GM23338 (cell line): ENCODE measurements at regions not wholly inside any gene's neighbourhood (a gene's known extent, or its start where the extent isn't known, plus 50 kb on each side); places are given as distances from the start of the nearest gene placed in this dataset.

ENCODE experiments used
- CREB1 ChIP-seq: fragments of 250-450 bp; sonication (Bioruptor Pico); IDR thresholded peaks from 2 replicates; pipeline ENCODE4 v1.5.0; 2020; ENCODE audit warnings: low read depth, mild to moderate bottlenecking, moderate library complexity
- EZH2 ChIP-seq: fragments of 200-600 bp; sonication (generic); IDR thresholded peaks from one replicate; pipeline ENCODE4 v1.8.0; 2017; ENCODE audit warnings: antibody characterized with exemption, mild to moderate bottlenecking, low read depth; ENCODE audit not compliant: unreplicated experiment
- JUNB ChIP-seq: IDR thresholded peaks from one replicate; pipeline ENCODE4 v1.6.1; 2016; ENCODE audit warnings: antibody characterized with exemption; ENCODE audit not compliant: unreplicated experiment
- POLR2AphosphoS5 ChIP-seq: IDR thresholded peaks from 2 replicates; pipeline ENCODE4 v1.6.1; 2016; ENCODE audit warnings: antibody characterized with exemption, low read depth
- TF ChIP-seq, protein P1 (sequence below), 2 experiments: fragments of 200-600 bp in 1 of 2; sonication (generic) in 1 of 2; conservative IDR thresholded peaks; 2 replicates each; pipeline versions ENCODE4 v1.5.1 to v1.6.1; 2016 to 2017; ENCODE audit warnings: antibody characterized with exemption in 2 of 2, low read depth in 2 of 2, mild to moderate bottlenecking in 2 of 2, moderate library complexity in 1 of 2
- TF ChIP-seq, protein P2 (sequence below): IDR thresholded peaks from one replicate; pipeline ENCODE4 v1.6.1; 2018; ENCODE audit warnings: antibody characterized with exemption; ENCODE audit not compliant: unreplicated experiment

DNA sequence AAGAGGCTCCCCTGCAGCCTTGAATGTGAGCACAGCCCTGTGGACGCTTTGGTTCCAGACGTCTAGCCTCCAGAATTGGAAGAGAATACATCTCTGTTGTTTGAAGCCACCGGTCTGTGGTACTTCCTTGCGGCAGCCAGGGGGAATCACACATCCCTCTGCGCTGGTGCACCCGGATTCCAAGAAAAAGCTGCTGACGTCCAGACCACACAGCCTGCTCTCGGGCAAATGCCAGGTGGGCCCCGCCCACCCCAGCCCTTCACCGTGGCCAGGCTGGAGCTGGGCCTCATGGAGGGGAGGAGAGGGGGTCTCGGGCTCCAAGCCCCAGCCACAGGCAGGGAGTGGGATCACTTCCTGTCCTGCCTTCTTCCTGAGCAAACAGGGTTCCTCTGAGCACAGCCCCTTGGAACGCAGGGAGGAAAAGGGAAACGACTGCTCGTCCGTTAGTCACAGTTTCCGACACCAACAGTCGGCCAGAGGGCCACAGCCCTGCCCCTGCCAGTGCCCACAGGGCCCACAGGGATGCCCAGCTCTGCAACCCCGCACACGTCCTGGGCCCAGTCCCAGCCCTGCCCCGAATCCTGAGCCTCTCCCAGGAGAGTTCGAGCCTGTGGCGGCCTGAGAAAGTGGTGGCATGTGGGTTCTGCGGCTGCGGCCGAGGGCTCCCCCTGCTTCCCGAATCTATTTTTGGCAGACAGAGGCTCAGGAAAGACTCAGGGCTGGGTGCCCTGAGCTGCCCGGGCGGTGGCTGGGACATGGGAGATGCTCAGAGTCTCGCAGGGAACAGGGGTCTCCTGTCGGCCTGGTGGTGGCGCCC lies 85.3 kb downstream of the RFLNA start:
- TF ChIP-seq, protein P1, sequence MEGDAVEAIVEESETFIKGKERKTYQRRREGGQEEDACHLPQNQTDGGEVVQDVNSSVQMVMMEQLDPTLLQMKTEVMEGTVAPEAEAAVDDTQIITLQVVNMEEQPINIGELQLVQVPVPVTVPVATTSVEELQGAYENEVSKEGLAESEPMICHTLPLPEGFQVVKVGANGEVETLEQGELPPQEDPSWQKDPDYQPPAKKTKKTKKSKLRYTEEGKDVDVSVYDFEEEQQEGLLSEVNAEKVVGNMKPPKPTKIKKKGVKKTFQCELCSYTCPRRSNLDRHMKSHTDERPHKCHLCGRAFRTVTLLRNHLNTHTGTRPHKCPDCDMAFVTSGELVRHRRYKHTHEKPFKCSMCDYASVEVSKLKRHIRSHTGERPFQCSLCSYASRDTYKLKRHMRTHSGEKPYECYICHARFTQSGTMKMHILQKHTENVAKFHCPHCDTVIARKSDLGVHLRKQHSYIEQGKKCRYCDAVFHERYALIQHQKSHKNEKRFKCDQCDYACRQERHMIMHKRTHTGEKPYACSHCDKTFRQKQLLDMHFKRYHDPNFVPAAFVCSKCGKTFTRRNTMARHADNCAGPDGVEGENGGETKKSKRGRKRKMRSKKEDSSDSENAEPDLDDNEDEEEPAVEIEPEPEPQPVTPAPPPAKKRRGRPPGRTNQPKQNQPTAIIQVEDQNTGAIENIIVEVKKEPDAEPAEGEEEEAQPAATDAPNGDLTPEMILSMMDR (conservative IDR thresholded peaks at IDR 0.05; ENCODE audit: low read depth in 2 of 2) = peak in 1 of 2 experiments; percentile 47; a peak in 1 of 4 replicates
- TF ChIP-seq EZH2 (no peak), JUNB (no peak), POLR2AphosphoS5 (peak; percentile 14; the same call in 1 of the 2 replicates), CREB1 (CRISPR knock-in tag) (no peak)
- TF ChIP-seq, protein P2, sequence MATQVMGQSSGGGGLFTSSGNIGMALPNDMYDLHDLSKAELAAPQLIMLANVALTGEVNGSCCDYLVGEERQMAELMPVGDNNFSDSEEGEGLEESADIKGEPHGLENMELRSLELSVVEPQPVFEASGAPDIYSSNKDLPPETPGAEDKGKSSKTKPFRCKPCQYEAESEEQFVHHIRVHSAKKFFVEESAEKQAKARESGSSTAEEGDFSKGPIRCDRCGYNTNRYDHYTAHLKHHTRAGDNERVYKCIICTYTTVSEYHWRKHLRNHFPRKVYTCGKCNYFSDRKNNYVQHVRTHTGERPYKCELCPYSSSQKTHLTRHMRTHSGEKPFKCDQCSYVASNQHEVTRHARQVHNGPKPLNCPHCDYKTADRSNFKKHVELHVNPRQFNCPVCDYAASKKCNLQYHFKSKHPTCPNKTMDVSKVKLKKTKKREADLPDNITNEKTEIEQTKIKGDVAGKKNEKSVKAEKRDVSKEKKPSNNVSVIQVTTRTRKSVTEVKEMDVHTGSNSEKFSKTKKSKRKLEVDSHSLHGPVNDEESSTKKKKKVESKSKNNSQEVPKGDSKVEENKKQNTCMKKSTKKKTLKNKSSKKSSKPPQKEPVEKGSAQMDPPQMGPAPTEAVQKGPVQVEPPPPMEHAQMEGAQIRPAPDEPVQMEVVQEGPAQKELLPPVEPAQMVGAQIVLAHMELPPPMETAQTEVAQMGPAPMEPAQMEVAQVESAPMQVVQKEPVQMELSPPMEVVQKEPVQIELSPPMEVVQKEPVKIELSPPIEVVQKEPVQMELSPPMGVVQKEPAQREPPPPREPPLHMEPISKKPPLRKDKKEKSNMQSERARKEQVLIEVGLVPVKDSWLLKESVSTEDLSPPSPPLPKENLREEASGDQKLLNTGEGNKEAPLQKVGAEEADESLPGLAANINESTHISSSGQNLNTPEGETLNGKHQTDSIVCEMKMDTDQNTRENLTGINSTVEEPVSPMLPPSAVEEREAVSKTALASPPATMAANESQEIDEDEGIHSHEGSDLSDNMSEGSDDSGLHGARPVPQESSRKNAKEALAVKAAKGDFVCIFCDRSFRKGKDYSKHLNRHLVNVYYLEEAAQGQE = no peak
